ENCODE measurements at regions not wholly inside any gene's neighbourhood (a gene's known extent, or its start where the extent isn't known, plus 50 kb on each side); places are given as distances from the start of the nearest gene placed in this dataset.

- Histone ChIP-seq H3K27ac (no peak overlapping the region), H3K27me3 (no peaks in the 10 kb centered on the region), H3K9me3 (replicated peaks) (no peaks in the 10 kb centered on the region), H3K4me3 (no peak overlapping the region), H3K4me1 (no peaks in the 10 kb centered on the region), H3K36me3 (no peaks in the 10 kb centered on the region)
- DNase-seq: no peak
Observed at GRCh38 chr11:32013603-32014002, 77.3 kb upstream of the RCN1 start.

- H3K9me3 ChIP-seq (replicated peaks): no peaks in the 10 kb centered on the region
- H3K27ac ChIP-seq: no peak overlapping the region
- H3K36me3 ChIP-seq: no peaks in the 10 kb centered on the region
- no peak for DNase-seq
- H3K4me1 ChIP-seq: no peaks in the 10 kb centered on the region
- H3K27me3 ChIP-seq: no peaks in the 10 kb centered on the region
- H3K4me3 ChIP-seq: no peak overlapping the region
Observed at GRCh38 chr11:32012049-32012448, 78.8 kb upstream of the RCN1 start.

DNA sequence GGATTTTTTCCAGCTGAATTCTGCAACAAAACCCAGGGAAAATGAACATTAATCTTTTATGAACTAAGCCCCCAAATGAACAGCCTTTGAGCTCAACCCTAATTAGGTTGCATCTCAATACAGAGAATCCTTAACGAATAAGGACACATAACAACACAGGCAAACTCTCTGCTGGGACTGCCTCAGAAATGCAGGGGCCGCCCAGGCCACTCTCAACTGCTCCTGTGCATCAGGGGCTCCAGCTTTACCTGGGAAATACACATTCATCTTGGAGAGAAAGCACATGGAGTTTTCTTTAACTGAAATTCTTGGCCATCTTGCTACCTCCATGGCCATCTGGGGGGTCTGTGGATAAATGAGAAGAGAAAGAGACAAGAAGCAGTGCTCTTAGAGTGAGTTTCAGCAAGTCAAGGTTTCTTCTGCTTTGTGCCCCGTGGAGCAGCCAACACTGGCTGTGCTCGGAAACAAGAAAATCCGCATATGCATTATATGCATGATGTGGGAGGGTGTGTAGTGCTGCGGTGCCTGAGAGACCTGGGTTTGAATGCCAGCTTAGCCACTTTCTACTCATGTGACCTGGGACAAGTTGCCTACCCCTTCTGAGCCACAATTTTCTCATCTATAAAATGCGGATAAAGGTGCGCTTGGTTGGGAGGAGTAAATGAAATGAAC, 81.9 kb upstream of the RCN1 start:
- Histone ChIP-seq H3K27me3 (no peaks in the 10 kb centered on the region), H3K4me1 (no peaks in the 10 kb centered on the region), H3K36me3 (no peaks in the 10 kb centered on the region), H3K4me3 (no peak overlapping the region), H3K9me3 (replicated peaks) (no peaks in the 10 kb centered on the region), H3K27ac (no peak overlapping the region)
- no peak for DNase-seq

DNA sequence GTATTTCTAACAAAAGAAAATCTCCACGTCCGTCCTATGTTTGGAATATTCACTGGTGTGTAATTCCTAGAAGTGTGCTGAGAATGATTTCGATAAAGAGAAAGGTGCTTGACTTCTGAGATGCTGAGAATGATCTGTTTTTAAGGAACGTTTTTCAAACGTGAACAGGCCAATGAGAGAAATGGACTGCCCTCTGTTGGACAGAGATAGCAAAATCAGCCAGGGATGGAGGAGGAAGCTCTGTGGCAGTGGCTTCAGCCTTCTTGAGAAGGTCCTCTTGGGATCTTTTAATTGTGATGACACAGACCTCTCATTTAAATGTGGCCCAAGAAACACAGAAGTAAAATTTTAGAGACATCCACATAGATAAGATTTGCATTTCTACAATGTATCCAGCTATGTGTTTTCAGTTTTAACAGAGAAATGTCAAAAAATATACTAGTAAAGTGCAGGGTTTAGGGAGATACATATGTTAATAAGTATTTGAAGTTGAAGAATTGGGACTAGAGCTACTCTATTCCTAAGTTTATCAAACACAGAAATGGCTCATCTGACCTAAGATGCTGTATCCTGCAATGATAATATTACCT, 84.0 kb upstream of the RCN1 start:
- H3K27ac ChIP-seq: no peak overlapping the region
- H3K36me3 ChIP-seq: no peaks in the 10 kb centered on the region
- peak; percentile 10 to 57 for DNase-seq
- no peaks in the 10 kb centered on the region for H3K4me1 ChIP-seq
- no peak overlapping the region for H3K4me3 ChIP-seq
- no peaks in the 10 kb centered on the region for H3K9me3 ChIP-seq (replicated peaks)
- no peaks in the 10 kb centered on the region for H3K27me3 ChIP-seq

GRCh38 chr11:32005786-32006416, 85.0 kb upstream of the RCN1 start:
- H3K4me3 ChIP-seq: no peak overlapping the region
- H3K9me3 ChIP-seq (replicated peaks): no peaks in the 10 kb centered on the region
- H3K36me3 ChIP-seq: no peaks in the 10 kb centered on the region
- H3K27me3 ChIP-seq: no peaks in the 10 kb centered on the region
- no peaks in the 10 kb centered on the region for H3K4me1 ChIP-seq
- H3K27ac ChIP-seq: no peak overlapping the region
- DNase-seq: no peak

- H3K4me1 ChIP-seq: no peaks in the 10 kb centered on the region
- no peaks in the 10 kb centered on the region for H3K9me3 ChIP-seq (replicated peaks)
- no peaks in the 10 kb centered on the region for H3K27me3 ChIP-seq
- H3K27ac ChIP-seq: no peak overlapping the region
- H3K4me3 ChIP-seq: no peak overlapping the region
- DNase-seq: no peak
- no peaks in the 10 kb centered on the region for H3K36me3 ChIP-seq
Observed at GRCh38 chr11:32003335-32003734, 87.5 kb upstream of the RCN1 start.

GRCh38 chr11:32002311-32002710, 88.6 kb upstream of the RCN1 start:
- H3K9me3 ChIP-seq (replicated peaks): no peaks in the 10 kb centered on the region
- no peak overlapping the region for H3K4me3 ChIP-seq
- no peak overlapping the region for H3K27ac ChIP-seq
- H3K36me3 ChIP-seq: no peaks in the 10 kb centered on the region
- DNase-seq: no peak
- no peaks in the 10 kb centered on the region for H3K27me3 ChIP-seq
- H3K4me1 ChIP-seq: no peaks in the 10 kb centered on the region

- Histone ChIP-seq H3K4me3 (no peak overlapping the region), H3K27me3 (no peaks in the 10 kb centered on the region; the same call in 1 of the 2 replicates), H3K27ac (no peak overlapping the region), H3K36me3 (no peaks in the 10 kb centered on the region), H3K9me3 (replicated peaks) (no peaks in the 10 kb centered on the region), H3K4me1 (no peaks in the 10 kb centered on the region)
- DNase-seq: no peak
Observed at GRCh38 chr11:31997955-31998354, 92.9 kb upstream of the RCN1 start.

GRCh38 chr11:31996159-31996881, 94.6 kb upstream of the RCN1 start:
- no peaks in the 10 kb centered on the region for H3K9me3 ChIP-seq (replicated peaks)
- no peaks in the 10 kb centered on the region for H3K36me3 ChIP-seq
- no peaks in the 10 kb centered on the region; the same call in 1 of the 2 replicates for H3K27me3 ChIP-seq
- H3K4me1 ChIP-seq: no peaks in the 10 kb centered on the region
- no peak overlapping the region for H3K27ac ChIP-seq
- H3K4me3 ChIP-seq: no peak overlapping the region
- no peak for DNase-seq

DNA sequence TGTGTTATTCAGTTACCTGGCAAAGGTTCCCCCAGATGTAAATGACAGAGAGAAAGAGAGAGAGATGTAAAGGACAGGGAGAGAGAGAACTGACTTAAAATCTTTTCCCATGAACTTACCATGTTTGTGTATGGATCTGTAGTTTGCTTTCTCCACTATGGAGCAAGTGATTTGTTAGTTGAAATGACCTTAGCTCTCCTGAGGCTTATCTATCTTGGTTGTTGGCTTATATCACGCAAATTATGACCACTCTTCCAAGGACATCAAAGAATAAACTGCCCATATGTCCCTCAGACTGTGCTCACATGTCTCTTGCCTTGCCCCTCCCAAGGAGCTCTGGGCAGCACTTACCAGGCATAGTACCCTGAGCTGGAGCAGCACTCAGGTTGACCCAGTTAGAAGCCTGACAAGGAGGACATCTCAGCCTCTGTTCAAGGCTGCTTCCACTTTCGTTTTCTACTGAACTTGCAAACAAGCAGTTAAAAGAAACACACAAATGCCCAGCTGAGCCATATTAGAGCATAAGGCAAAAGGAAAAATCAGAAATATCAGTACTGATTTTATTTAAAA, 95.3 kb upstream of the RCN1 start:
- Histone ChIP-seq H3K4me1 (no peaks in the 10 kb centered on the region), H3K36me3 (no peaks in the 10 kb centered on the region), H3K4me3 (no peak overlapping the region), H3K27me3 (no peaks in the 10 kb centered on the region; the same call in 1 of the 2 replicates), H3K9me3 (replicated peaks) (no peaks in the 10 kb centered on the region), H3K27ac (no peak overlapping the region)
- DNase-seq: no peak

DNA sequence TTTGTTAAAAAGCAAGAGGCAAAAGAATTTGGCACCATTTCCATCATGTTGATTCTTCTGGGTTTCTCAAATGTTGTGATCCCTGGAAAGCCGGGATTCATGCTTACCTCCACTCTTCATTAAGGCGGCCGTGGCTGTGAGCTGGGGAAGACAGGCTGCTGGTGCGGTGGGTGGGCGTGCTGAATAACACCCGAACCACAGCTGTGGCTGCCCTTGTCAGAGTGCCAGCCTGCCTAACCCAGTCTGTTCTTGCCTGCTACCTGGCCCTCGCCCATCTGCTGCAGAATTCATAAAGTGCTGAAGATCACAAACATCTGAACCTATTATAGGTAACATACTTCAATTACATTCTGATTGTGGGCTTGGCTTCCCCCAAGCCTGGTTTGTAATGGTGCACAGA, 95.8 kb upstream of the RCN1 start:
- Histone ChIP-seq H3K9me3 (replicated peaks) (no peaks in the 10 kb centered on the region), H3K36me3 (no peaks in the 10 kb centered on the region), H3K4me1 (no peaks in the 10 kb centered on the region), H3K4me3 (no peak overlapping the region), H3K27ac (no peak overlapping the region), H3K27me3 (no peaks in the 10 kb centered on the region; the same call in 1 of the 2 replicates)
- no peak for DNase-seq

DNA sequence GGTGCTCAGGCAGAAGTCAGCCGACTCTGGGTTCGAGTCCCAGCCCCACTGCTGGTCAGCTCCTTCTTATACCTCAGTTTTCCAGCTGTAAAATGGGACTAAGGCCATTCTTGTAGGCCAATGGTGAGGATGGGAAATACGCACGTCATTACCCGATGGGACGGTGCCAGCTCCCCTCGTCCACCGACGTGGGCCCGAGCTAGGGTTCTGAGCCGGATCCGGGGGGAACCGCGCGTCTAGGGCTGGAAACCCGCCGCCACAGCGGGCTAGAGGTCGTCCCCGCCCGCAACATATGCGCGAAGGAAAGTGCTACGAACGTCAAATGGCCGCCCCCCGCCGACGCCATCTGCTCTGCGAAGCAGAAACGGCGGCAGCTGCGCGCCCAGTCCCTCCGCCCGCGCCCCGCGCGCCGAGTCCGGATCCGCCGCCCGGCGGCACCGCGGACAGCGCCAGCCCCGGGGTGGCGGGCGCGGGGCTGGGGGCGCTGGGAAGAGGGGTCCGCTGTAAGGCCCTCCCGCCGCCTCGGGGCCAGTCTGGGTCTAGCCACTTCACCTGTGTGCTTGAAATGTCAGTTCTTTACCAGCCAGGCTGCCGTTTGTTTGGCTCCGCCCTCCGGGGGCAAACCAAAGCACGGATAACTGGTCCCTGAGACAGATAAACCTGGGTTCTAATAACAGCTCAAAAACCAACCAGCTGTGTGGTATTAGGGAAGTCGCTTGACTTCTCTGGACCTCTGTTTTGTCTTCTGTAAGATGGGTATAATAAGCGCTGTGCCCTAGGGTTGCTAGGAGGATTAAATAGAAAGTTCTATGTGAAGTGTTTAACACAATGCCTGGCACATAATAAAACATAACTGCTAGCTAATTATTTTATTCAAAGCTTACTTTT, 103.5 kb upstream of the RCN1 start:
- no peaks in the 10 kb centered on the region for H3K27me3 ChIP-seq
- no peak for DNase-seq

DNA sequence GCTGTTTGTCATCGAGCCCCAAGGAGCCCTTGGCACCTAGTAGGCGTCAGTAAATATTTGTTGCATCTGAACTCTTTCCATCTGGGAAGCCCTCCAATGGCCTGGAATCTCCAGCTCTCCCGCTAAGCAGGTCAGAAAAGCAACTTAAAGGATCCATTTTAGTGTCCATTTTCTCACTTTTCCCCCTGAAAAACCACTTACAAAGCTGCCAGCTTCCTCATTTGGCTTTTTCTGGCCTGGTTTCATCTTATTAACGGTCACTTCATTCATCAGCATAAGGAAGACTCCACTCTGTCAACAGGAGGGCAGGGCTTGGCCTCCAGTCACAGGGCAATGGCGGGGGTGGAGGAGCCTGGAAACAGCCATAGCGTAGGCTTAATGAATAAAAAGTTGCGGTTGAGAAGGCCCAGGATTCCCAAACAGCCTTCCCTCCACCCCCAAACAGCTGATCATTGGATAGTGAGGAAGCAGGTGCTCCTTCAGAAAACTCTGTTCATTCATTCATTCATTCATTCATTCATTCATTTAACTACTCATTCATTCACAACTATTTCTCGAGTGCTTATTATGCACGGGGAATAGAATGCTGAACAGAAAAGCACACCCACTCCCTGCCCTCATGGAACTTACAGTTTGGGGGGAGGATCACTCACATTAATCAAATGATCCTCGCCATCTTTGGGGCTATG, 104.5 kb upstream of the RCN1 start:
- Histone ChIP-seq H3K9me3 (replicated peaks) (no peaks in the 10 kb centered on the region), H3K4me3 (no peak overlapping the region), H3K27me3 (no peaks in the 10 kb centered on the region), H3K36me3 (no peaks in the 10 kb centered on the region), H3K27ac (no peak overlapping the region), H3K4me1 (no peaks in the 10 kb centered on the region)
- no peak for DNase-seq

More for the DNA sequence above, 103.5 kb upstream of the RCN1 start:
- no peaks in the 10 kb centered on the region for H3K9me3 ChIP-seq (replicated peaks)
- H3K27ac ChIP-seq: no peak overlapping the region
- no peak overlapping the region for H3K4me3 ChIP-seq
- no peaks in the 10 kb centered on the region for H3K4me1 ChIP-seq
- no peaks in the 10 kb centered on the region for H3K36me3 ChIP-seq

GRCh38 chr11:31981457-31981856, 109.4 kb upstream of the RCN1 start:
- no peak overlapping the region for H3K27ac ChIP-seq
- no peak for DNase-seq
- 0 out of 2 replicates have a peak, but pooled peaks cover 2% of the 10 kb centered on the region for H3K27me3 ChIP-seq
- no peaks in the 10 kb centered on the region for H3K9me3 ChIP-seq (replicated peaks)
- H3K4me1 ChIP-seq: no peaks in the 10 kb centered on the region
- H3K36me3 ChIP-seq: no peaks in the 10 kb centered on the region
- H3K4me3 ChIP-seq: no peak overlapping the region
